Neural cell (in vitro differentiated cells): ENCODE measurements at regions not wholly inside any gene's neighbourhood (a gene's known extent, or its start where the extent isn't known, plus 50 kb on each side); places are given as distances from the start of the nearest gene placed in this dataset.

Experiments used
- H2AFZ ChIP-seq: fragments of 200-600, 300-800 bp; sonication (generic), shearing (Covaris generic); 2 replicates; pipeline ENCODE4 v1.6.0; 2014; ENCODE audit warnings: low read depth, mild to moderate bottlenecking, antibody characterized with exemption, low read length, moderate library complexity
- H3F3A ChIP-seq: fragments of 200-600 bp; shearing (Covaris generic); 2 replicates; pipeline ENCODE4 v1.6.1; 2016; ENCODE audit warnings: mild to moderate bottlenecking, moderate library complexity, mixed read lengths, antibody characterized with exemption, low read length; ENCODE audit not compliant: insufficient read depth, poor library complexity, severe bottlenecking
- H3K27ac ChIP-seq: fragments of 200-600, 300-800 bp; sonication (generic), shearing (Covaris generic); 2 replicates; pipeline ENCODE4 v1.5.1; 2014; ENCODE audit warnings: mild to moderate bottlenecking, low read length, moderate library complexity
- H3K27me3 ChIP-seq: fragments of 300-800, 200-600 bp; sonication (generic), shearing (Covaris generic); 2 replicates; pipeline ENCODE4 v1.6.0; 2014; ENCODE audit warnings: mild to moderate bottlenecking, low read depth, low read length, moderate library complexity; ENCODE audit not compliant: insufficient read depth
- H3K36me3 ChIP-seq: fragments of 300-800, 200-600 bp; sonication (generic), shearing (Covaris generic); 2 replicates; pipeline ENCODE4 v1.5.1; 2014; ENCODE audit warnings: mild to moderate bottlenecking, antibody characterized with exemption, low read length, moderate library complexity; ENCODE audit not compliant: insufficient read depth
- H3K4me2 ChIP-seq: fragments of 300-800, 200-600 bp; sonication (generic), shearing (Covaris generic); 2 replicates; pipeline ENCODE4 v1.6.0; 2014; ENCODE audit warnings: mild to moderate bottlenecking, low read length
- H3K4me3 ChIP-seq: fragments of 300-800, 200-600 bp; sonication (generic), shearing (Covaris generic); 2 replicates; pipeline ENCODE4 v1.5.1; 2014; ENCODE audit warnings: mild to moderate bottlenecking, low read length, moderate library complexity
- H3K79me2 ChIP-seq: fragments of 200-600 bp; shearing (Covaris generic); replicated peaks from 2 replicates; pipeline ENCODE4 v1.6.0; 2014; ENCODE audit warnings: mild to moderate bottlenecking, low read length, moderate library complexity; ENCODE audit not compliant: insufficient read depth
- H3K9ac ChIP-seq: fragments of 300-800, 200-600 bp; sonication (generic), shearing (Covaris generic); 2 replicates; pipeline ENCODE4 v1.6.1; 2016; ENCODE audit warnings: mild to moderate bottlenecking, low read length, mixed read lengths
- H3K9me2 ChIP-seq: fragments of 200-600 bp; shearing (Covaris generic); 2 replicates; pipeline ENCODE4 v1.6.1; 2016; ENCODE audit warnings: mild to moderate bottlenecking, low read length, mixed read lengths; ENCODE audit not compliant: insufficient read depth
- H3K9me3 ChIP-seq: fragments of 200-600, 300-800 bp; sonication (generic), shearing (Covaris generic); 2 replicates; pipeline ENCODE4 v1.6.1; 2016; ENCODE audit warnings: mild to moderate bottlenecking, mixed run types, low read length, moderate library complexity, mixed read lengths
- H4K20me1 ChIP-seq: fragments of 200-600 bp; shearing (Covaris generic); 2 replicates; pipeline ENCODE4 v1.6.1; 2016; ENCODE audit warnings: mild to moderate bottlenecking, mixed run types; ENCODE audit not compliant: insufficient read depth
- CTCF ChIP-seq: fragments of 450-650 bp; IDR thresholded peaks from 2 replicates; pipeline ENCODE4 v1.5.1; 2014; ENCODE audit warnings: antibody characterized with exemption, mild to moderate bottlenecking, moderate library complexity; ENCODE audit not compliant: poor library complexity, severe bottlenecking
- EP300 ChIP-seq: fragments of 450-650 bp; conservative IDR thresholded peaks from 2 replicates; pipeline ENCODE4 v1.6.1; 2014; ENCODE audit warnings: antibody characterized with exemption, mild to moderate bottlenecking, moderate library complexity; ENCODE audit not compliant: poor library complexity, severe bottlenecking
- EZH2 ChIP-seq: fragments of 200-600, 300-800 bp; shearing (Covaris generic), sonication (generic); IDR thresholded peaks from 2 replicates; pipeline ENCODE4 v1.6.1; 2014; ENCODE audit warnings: antibody characterized with exemption, low read length, borderline replicate concordance, mild to moderate bottlenecking; ENCODE audit not compliant: insufficient read depth, poor library complexity, severe bottlenecking
- MXI1 ChIP-seq: fragments of 450-650 bp; conservative IDR thresholded peaks from 2 replicates; pipeline ENCODE4 v1.6.1; 2014; ENCODE audit warnings: antibody characterized with exemption, mild to moderate bottlenecking; ENCODE audit not compliant: poor library complexity, severe bottlenecking
- POLR2AphosphoS5 ChIP-seq: IDR thresholded peaks from 2 replicates; pipeline ENCODE4 v1.6.1; 2012
- RAD21 ChIP-seq: fragments of 450-650 bp; conservative IDR thresholded peaks from 2 replicates; pipeline ENCODE4 v1.6.1; 2014; ENCODE audit warnings: antibody characterized with exemption, mild to moderate bottlenecking, moderate library complexity
- REST ChIP-seq: IDR thresholded peaks from 2 replicates; pipeline ENCODE4 v1.6.1; 2012; ENCODE audit warnings: borderline replicate concordance
- SMC3 ChIP-seq: fragments of 450-650 bp; conservative IDR thresholded peaks from 2 replicates; pipeline ENCODE4 v1.6.1; 2014; ENCODE audit warnings: antibody characterized with exemption, mild to moderate bottlenecking, moderate library complexity; ENCODE audit not compliant: poor library complexity
- TAF1 ChIP-seq: IDR thresholded peaks from 2 replicates; pipeline ENCODE4 v1.6.1; 2012; ENCODE audit warnings: low read depth

- Histone ChIP-seq H3K9ac (no peak overlapping the region), H4K20me1 (no peaks in the 10 kb centered on the region), H3K27me3 (no peaks in the 10 kb centered on the region), H3K27ac (no peak overlapping the region), H3K9me3 (no peaks in the 10 kb centered on the region), H3F3A (no peaks in the 10 kb centered on the region), H3K4me2 (no peak overlapping the region), H2AFZ (no peak overlapping the region), H3K9me2 (no peaks in the 10 kb centered on the region), H3K4me3 (no peak overlapping the region), H3K36me3 (no peaks in the 10 kb centered on the region), H3K79me2 (no peaks in the 10 kb centered on the region)
- TF ChIP-seq SMC3 = no peak
Measured at GRCh38 chr6:118744261-118744941, 93.0 kb upstream of the CEP85L start.

DNA sequence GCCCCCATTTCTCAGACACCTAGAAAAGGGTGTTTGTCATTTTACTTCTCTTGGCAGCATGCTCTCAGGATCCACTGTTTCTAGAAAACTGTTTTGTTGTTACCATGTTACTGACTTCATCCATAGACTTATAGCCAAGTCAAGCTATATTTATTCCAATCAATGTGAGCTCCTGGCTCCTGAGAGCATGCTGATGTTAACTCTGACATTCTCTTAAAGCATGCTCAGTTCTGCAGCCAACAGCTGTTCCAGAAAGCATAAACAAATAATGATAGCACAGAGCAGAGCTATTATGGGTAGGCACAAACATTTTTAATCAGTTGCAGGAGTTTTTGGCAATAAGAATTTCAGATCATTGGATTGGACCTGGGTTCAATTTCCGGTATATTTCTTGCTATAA is 92.4 kb upstream of the CEP85L start:
- no peak for TF ChIP-seq SMC3
- no peak for TF ChIP-seq RAD21
- TF ChIP-seq EP300 = no peak
- TF ChIP-seq TAF1 = no peak
- no peak for TF ChIP-seq EZH2
- no peaks in the 10 kb centered on the region for H3K36me3 ChIP-seq
- no peaks in the 10 kb centered on the region for H3K9me2 ChIP-seq
- no peaks in the 10 kb centered on the region for H4K20me1 ChIP-seq
- no peaks in the 10 kb centered on the region for H3K27me3 ChIP-seq
- no peak overlapping the region for H3K9ac ChIP-seq
- no peaks in the 10 kb centered on the region for H3K9me3 ChIP-seq
- H3K79me2 ChIP-seq = no peaks in the 10 kb centered on the region
- H3K27ac ChIP-seq = no peak overlapping the region
- H2AFZ ChIP-seq = no peak overlapping the region
- H3K4me2 ChIP-seq = no peak overlapping the region
- H3K4me3 ChIP-seq = no peak overlapping the region
- H3F3A ChIP-seq = no peaks in the 10 kb centered on the region

- no peaks in the 10 kb centered on the region for H3K27me3 ChIP-seq
- no peaks in the 10 kb centered on the region for H3K9me3 ChIP-seq
- H2AFZ ChIP-seq = no peak overlapping the region
- no peaks in the 10 kb centered on the region for H3K9me2 ChIP-seq
- no peaks in the 10 kb centered on the region for H3K79me2 ChIP-seq
- no peak overlapping the region for H3K4me3 ChIP-seq
- no peak overlapping the region for H3K9ac ChIP-seq
- H4K20me1 ChIP-seq = no peaks in the 10 kb centered on the region
- no peaks in the 10 kb centered on the region for H3F3A ChIP-seq
- TF ChIP-seq MXI1 (no peak), SMC3 (no peak), CTCF (no peak), EP300 (no peak), TAF1 (no peak), EZH2 (no peak), RAD21 (no peak), POLR2AphosphoS5 (no peak), REST (no peak)
- H3K4me2 ChIP-seq = no peak overlapping the region
- no peaks in the 10 kb centered on the region for H3K36me3 ChIP-seq
- no peak overlapping the region for H3K27ac ChIP-seq
Measured at GRCh38 chr6:118740372-118740771, 89.0 kb upstream of the CEP85L start.
